ENCODE measurements at regions not wholly inside any gene's neighbourhood (a gene's known extent, or its start where the extent isn't known, plus 50 kb on each side); places are given as distances from the start of the nearest gene placed in this dataset.
"Not testable (repeated sequence)": the region's sequence is repeated elsewhere in the genome, so short reads cannot be mapped to it uniquely, and the experiment has no call there.

DNA sequence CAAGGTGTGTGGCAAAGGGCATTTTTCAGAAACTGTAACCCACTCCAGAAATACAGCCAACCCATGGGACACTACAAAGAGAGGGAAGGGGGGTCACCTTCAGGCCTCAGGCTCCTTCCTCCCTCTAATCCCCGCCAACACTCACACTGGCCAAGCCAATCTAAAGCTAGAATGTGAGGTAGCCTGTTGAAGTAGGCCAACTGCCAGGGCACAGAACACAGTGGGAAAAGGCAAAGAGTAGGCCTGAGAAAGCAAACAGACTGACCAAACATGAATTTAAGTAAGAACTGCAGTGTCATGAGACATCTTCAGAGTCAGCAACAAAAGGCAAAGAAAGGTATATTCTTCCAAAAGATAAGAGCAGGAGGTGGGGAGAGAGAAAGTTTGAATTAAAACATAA, 289.0 kb downstream of the HNRNPD start:
- no peaks in the 10 kb centered on the region for H4K20me1 ChIP-seq (ENCODE audit: control insufficient read depth, extremely low read depth, insufficient read depth, low read length)
- H3K36me3 ChIP-seq (ENCODE audit: control insufficient read depth in 2 of 2, extremely low read depth in 1 of 2, insufficient read depth in 2 of 2, low read length in 2 of 2) = no peaks in the 10 kb centered on the region
- no peaks in the 10 kb centered on the region for H3K27me3 ChIP-seq (ENCODE audit: control insufficient read depth, extremely low read depth, insufficient read depth, low read length)
- TF ChIP-seq EZH2 (IDR thresholded peaks at IDR 0.05; ENCODE audit: low read length) (no peak), CTCF (optimal IDR thresholded peaks at IDR 0.05 in 1 of 3, IDR thresholded peaks at IDR 0.05 in 1 of 3, conservative IDR thresholded peaks at IDR 0.05 in 1 of 3; ENCODE audit: extremely low read depth in 1 of 3, insufficient read depth in 2 of 3, low read length in 3 of 3) (no peak)
- no peak overlapping the region for H3K9ac ChIP-seq (ENCODE audit: control insufficient read depth, extremely low read depth, insufficient read depth, low read length)
- no peak overlapping the region for H2AFZ ChIP-seq (ENCODE audit: control insufficient read depth, low read length)
- DNase-seq (ENCODE audit: low read depth, low spot score) (no peak), FAIRE-seq (no peak)
- H3K27ac ChIP-seq (ENCODE audit: control insufficient read depth, insufficient read depth, low read length) = no peak overlapping the region
- H3K4me2 ChIP-seq (ENCODE audit: control insufficient read depth, extremely low read depth, insufficient read depth, low read depth, low read length) = no peak overlapping the region
- H3K4me1 ChIP-seq (ENCODE audit: control insufficient read depth, extremely low read depth, insufficient read depth, low read length) = no peaks in the 10 kb centered on the region
- H3K4me3 ChIP-seq (ENCODE audit: control insufficient read depth in 2 of 3, extremely low read depth in 1 of 3, insufficient read depth in 2 of 3, low read depth in 1 of 3, low read length in 3 of 3) = no peak overlapping the region
- dilution Hi-C loops (cut with MboI; ENCODE audit: extremely low pct_ligation_motif_present, low sequenced_read_pairs) = no loop called here
- H3K9me3 ChIP-seq (ENCODE audit: control insufficient read depth, low read depth, low read length) = no peaks in the 10 kb centered on the region
- no peaks in the 10 kb centered on the region for H3K9me1 ChIP-seq (ENCODE audit: control insufficient read depth, extremely low read depth, insufficient read depth, low read length)
- H3K79me2 ChIP-seq (ENCODE audit: control insufficient read depth, insufficient read depth, low read length) = no peaks in the 10 kb centered on the region

DNA sequence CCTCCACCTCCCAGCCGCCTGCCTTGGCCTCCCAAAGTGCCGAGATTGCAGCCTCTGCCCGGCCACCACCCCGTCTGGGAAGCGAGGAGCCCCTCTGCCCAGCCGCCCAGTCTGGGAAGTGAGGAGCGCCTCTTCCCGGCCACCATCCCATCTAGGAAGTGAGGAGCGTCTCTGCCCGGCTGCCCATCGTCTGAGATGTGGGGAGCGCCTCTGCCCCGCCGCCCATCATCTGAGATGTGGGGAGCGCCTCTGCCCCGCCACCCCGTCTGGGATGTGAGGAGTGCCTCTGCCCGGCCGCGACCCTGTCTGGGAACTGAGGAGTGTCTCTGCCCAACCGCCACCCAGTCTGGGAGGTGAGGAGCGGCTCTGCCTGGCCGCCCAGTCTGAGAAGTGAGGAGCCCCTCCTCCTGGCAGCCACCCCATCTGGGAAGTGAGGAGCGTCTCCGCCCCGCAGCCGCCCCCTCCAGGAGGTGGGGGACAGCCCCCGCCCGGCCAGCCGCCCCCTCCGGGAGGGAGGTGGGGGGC, 296.3 kb downstream of the HNRNPD start:
- H3K4me3 ChIP-seq (ENCODE audit: control insufficient read depth in 2 of 3, extremely low read depth in 1 of 3, insufficient read depth in 2 of 3, low read depth in 1 of 3, low read length in 3 of 3); H3K4me1 ChIP-seq (ENCODE audit: control insufficient read depth, extremely low read depth, insufficient read depth, low read length); H3K9me3 ChIP-seq (ENCODE audit: control insufficient read depth, low read depth, low read length); H3K27ac ChIP-seq (ENCODE audit: control insufficient read depth, insufficient read depth, low read length); dilution Hi-C loops (cut with MboI; ENCODE audit: extremely low pct_ligation_motif_present, low sequenced_read_pairs); H2AFZ ChIP-seq (ENCODE audit: control insufficient read depth, low read length); H3K36me3 ChIP-seq (ENCODE audit: control insufficient read depth in 2 of 2, extremely low read depth in 1 of 2, insufficient read depth in 2 of 2, low read length in 2 of 2); H3K9ac ChIP-seq (ENCODE audit: control insufficient read depth, extremely low read depth, insufficient read depth, low read length); H3K4me2 ChIP-seq (ENCODE audit: control insufficient read depth, extremely low read depth, insufficient read depth, low read depth, low read length); DNase-seq (ENCODE audit: low read depth, low spot score); FAIRE-seq; H4K20me1 ChIP-seq (ENCODE audit: control insufficient read depth, extremely low read depth, insufficient read depth, low read length); H3K9me1 ChIP-seq (ENCODE audit: control insufficient read depth, extremely low read depth, insufficient read depth, low read length); H3K27me3 ChIP-seq (ENCODE audit: control insufficient read depth, extremely low read depth, insufficient read depth, low read length); H3K79me2 ChIP-seq (ENCODE audit: control insufficient read depth, insufficient read depth, low read length): not testable (repeated sequence)

DNA sequence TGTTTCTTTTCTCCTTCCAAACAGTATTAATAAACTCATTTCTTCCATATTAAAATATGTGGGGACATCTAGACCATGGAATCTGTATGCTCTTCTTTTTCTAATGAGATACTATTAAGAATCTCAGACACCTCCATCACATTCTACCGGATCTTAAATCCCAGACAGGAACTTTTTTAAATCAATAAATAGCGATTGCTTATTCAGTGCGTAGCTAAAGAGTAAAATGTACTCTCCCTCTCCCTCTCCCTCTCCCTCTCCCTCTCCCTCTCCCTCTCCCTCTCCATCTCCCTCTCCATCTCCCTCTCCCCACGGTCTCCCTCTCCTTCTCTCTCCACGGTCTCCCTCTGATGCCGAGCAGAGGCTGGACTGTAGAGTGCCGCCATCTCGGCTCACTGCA, 297.0 kb downstream of the HNRNPD start:
- no peaks in the 10 kb centered on the region for H3K9me3 ChIP-seq (ENCODE audit: control insufficient read depth, low read depth, low read length)
- no peaks in the 10 kb centered on the region for H3K27me3 ChIP-seq (ENCODE audit: control insufficient read depth, extremely low read depth, insufficient read depth, low read length)
- no peaks in the 10 kb centered on the region for H3K79me2 ChIP-seq (ENCODE audit: control insufficient read depth, insufficient read depth, low read length)
- H3K27ac ChIP-seq (ENCODE audit: control insufficient read depth, insufficient read depth, low read length) = no peak overlapping the region
- H3K9me1 ChIP-seq (ENCODE audit: control insufficient read depth, extremely low read depth, insufficient read depth, low read length) = no peaks in the 10 kb centered on the region
- FAIRE-seq (no peak), DNase-seq (ENCODE audit: low read depth, low spot score) (no peak)
- dilution Hi-C loops (cut with MboI; ENCODE audit: extremely low pct_ligation_motif_present, low sequenced_read_pairs) = no loop called here
- no peak overlapping the region for H3K4me2 ChIP-seq (ENCODE audit: control insufficient read depth, extremely low read depth, insufficient read depth, low read depth, low read length)
- no peak overlapping the region for H3K4me3 ChIP-seq (ENCODE audit: control insufficient read depth in 2 of 3, extremely low read depth in 1 of 3, insufficient read depth in 2 of 3, low read depth in 1 of 3, low read length in 3 of 3)
- no peaks in the 10 kb centered on the region for H4K20me1 ChIP-seq (ENCODE audit: control insufficient read depth, extremely low read depth, insufficient read depth, low read length)
- no peaks in the 10 kb centered on the region for H3K36me3 ChIP-seq (ENCODE audit: control insufficient read depth in 2 of 2, extremely low read depth in 1 of 2, insufficient read depth in 2 of 2, low read length in 2 of 2)
- no peaks in the 10 kb centered on the region for H3K4me1 ChIP-seq (ENCODE audit: control insufficient read depth, extremely low read depth, insufficient read depth, low read length)
- H3K9ac ChIP-seq (ENCODE audit: control insufficient read depth, extremely low read depth, insufficient read depth, low read length) = no peak overlapping the region
- no peak overlapping the region for H2AFZ ChIP-seq (ENCODE audit: control insufficient read depth, low read length)
- TF ChIP-seq CTCF (optimal IDR thresholded peaks at IDR 0.05 in 1 of 3, IDR thresholded peaks at IDR 0.05 in 1 of 3, conservative IDR thresholded peaks at IDR 0.05 in 1 of 3; ENCODE audit: extremely low read depth in 1 of 3, insufficient read depth in 2 of 3, low read length in 3 of 3) (no peak), EZH2 (IDR thresholded peaks at IDR 0.05; ENCODE audit: low read length) (no peak)

Measured in keratinocyte (primary cell).